ENCODE measurements at regions not wholly inside any gene's neighbourhood (a gene's known extent, or its start where the extent isn't known, plus 50 kb on each side); places are given as distances from the start of the nearest gene placed in this dataset.
"Not testable (repeated sequence)": the region's sequence is repeated elsewhere in the genome, so short reads cannot be mapped to it uniquely, and the experiment has no call there.

GRCh38 chr2:138307099-138307498 is 194.5 kb upstream of the SPOPL start:
- Histone ChIP-seq H3K27ac (ENCODE audit: low read depth, low read length, poor library complexity, severe bottlenecking) (no peak overlapping the region), H3K36me3 (ENCODE audit: insufficient read depth, low read length, poor library complexity, severe bottlenecking) (no peaks in the 10 kb centered on the region), H3K27me3 (replicated peaks; ENCODE audit: insufficient read depth, low read depth, low read length, poor library complexity) (no peaks in the 10 kb centered on the region), H3K4me3 (ENCODE audit: low read depth, low read length, poor library complexity, severe bottlenecking) (no peak overlapping the region), H3K9me3 (ENCODE audit: low read depth, low read length, poor library complexity, severe bottlenecking) (no peaks in the 10 kb centered on the region), H3K4me1 (ENCODE audit: insufficient read depth, low read length, poor library complexity, severe bottlenecking) (no peaks in the 10 kb centered on the region)
- DNase-seq (ENCODE audit: low spot score), result no peak
- TF ChIP-seq EZH2 (IDR thresholded peaks at IDR 0.05; ENCODE audit: borderline replicate concordance, low read depth, low read length, poor library complexity, severe bottlenecking), result no peak
- TF ChIP-seq, protein P1, sequence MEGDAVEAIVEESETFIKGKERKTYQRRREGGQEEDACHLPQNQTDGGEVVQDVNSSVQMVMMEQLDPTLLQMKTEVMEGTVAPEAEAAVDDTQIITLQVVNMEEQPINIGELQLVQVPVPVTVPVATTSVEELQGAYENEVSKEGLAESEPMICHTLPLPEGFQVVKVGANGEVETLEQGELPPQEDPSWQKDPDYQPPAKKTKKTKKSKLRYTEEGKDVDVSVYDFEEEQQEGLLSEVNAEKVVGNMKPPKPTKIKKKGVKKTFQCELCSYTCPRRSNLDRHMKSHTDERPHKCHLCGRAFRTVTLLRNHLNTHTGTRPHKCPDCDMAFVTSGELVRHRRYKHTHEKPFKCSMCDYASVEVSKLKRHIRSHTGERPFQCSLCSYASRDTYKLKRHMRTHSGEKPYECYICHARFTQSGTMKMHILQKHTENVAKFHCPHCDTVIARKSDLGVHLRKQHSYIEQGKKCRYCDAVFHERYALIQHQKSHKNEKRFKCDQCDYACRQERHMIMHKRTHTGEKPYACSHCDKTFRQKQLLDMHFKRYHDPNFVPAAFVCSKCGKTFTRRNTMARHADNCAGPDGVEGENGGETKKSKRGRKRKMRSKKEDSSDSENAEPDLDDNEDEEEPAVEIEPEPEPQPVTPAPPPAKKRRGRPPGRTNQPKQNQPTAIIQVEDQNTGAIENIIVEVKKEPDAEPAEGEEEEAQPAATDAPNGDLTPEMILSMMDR (conservative IDR thresholded peaks at IDR 0.05; ENCODE audit: low read depth, low read length), result no peak
- POLR2A ChIA-PET (ENCODE audit: low non-redundant PET), result no interaction called here
- CTCF ChIA-PET, result no interaction called here
- BruUV-seq (replicated peaks), result no TSS peak
- intact Hi-C loops (cut with micrococcal nuclease; ENCODE audit: unreplicated experiment), result no loop called here

DNA sequence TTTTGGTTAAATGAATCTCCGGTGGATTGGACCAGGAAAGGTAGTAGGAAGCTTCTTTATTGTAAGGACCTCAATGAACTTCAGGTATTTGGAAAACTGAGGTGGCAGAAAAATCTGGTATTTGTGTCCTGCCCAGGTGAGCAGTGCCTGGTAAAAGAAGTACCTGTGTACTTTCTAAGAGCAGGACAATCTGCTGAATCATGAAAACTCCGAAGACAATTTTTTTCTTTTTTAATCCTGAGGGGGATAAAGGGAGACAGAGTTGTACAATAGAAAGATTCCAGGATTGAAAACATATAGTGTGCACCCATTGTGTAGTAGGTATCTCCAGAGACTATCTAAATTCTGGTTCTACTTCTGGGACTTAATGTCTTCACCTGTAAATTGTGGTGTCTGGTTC is 191.8 kb upstream of the SPOPL start:
- intact Hi-C loops (cut with micrococcal nuclease; ENCODE audit: unreplicated experiment), result no loop called here
- Histone ChIP-seq H3K4me3 (ENCODE audit: low read depth, low read length, poor library complexity, severe bottlenecking) (no peak overlapping the region), H3K36me3 (ENCODE audit: insufficient read depth, low read length, poor library complexity, severe bottlenecking) (no peaks in the 10 kb centered on the region), H3K4me1 (ENCODE audit: insufficient read depth, low read length, poor library complexity, severe bottlenecking) (no peaks in the 10 kb centered on the region), H3K9me3 (ENCODE audit: low read depth, low read length, poor library complexity, severe bottlenecking) (no peaks in the 10 kb centered on the region), H3K27ac (ENCODE audit: low read depth, low read length, poor library complexity, severe bottlenecking) (no peak overlapping the region), H3K27me3 (replicated peaks; ENCODE audit: insufficient read depth, low read depth, low read length, poor library complexity) (no peaks in the 10 kb centered on the region)
- DNase-seq (ENCODE audit: low spot score), result no peak
- BruUV-seq (replicated peaks), result no TSS peak
- CTCF ChIA-PET, result no interaction called here
- TF ChIP-seq, protein P1 (conservative IDR thresholded peaks at IDR 0.05; ENCODE audit: low read depth, low read length), result no peak
- no peak for TF ChIP-seq EZH2 (IDR thresholded peaks at IDR 0.05; ENCODE audit: borderline replicate concordance, low read depth, low read length, poor library complexity, severe bottlenecking)
- POLR2A ChIA-PET (ENCODE audit: low non-redundant PET), result no interaction called here

DNA sequence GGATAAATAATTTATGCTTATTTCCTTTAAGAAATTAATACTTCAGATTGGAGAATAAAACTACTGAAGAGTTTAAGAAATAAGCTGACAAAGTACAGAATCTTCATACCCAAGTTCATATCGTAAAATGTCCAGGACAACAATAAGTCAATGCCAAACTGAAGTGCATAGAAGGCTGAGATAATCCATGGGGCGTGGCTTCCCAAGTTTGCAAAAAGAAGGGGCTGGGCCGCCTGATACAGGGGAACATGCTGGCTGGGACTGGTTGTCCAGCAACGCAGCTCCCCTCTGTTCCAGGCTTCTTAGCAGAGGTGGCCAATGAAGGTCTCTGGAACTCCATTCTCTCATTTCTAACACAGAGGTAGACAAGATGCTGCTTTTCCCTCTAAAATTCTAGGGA is 189.5 kb upstream of the SPOPL start:
- Histone ChIP-seq H3K4me1 (ENCODE audit: insufficient read depth, low read length, poor library complexity, severe bottlenecking) (no peaks in the 10 kb centered on the region), H3K9me3 (ENCODE audit: low read depth, low read length, poor library complexity, severe bottlenecking) (no peaks in the 10 kb centered on the region), H3K27ac (ENCODE audit: low read depth, low read length, poor library complexity, severe bottlenecking) (no peak overlapping the region), H3K27me3 (replicated peaks; ENCODE audit: insufficient read depth, low read depth, low read length, poor library complexity) (no peaks in the 10 kb centered on the region), H3K4me3 (ENCODE audit: low read depth, low read length, poor library complexity, severe bottlenecking) (no peak overlapping the region), H3K36me3 (ENCODE audit: insufficient read depth, low read length, poor library complexity, severe bottlenecking) (no peaks in the 10 kb centered on the region)
- ChIA-PET CTCF (no interaction called here), POLR2A (ENCODE audit: low non-redundant PET) (no interaction called here)
- no peak for TF ChIP-seq EZH2 (IDR thresholded peaks at IDR 0.05; ENCODE audit: borderline replicate concordance, low read depth, low read length, poor library complexity, severe bottlenecking)
- TF ChIP-seq, protein P1 (conservative IDR thresholded peaks at IDR 0.05; ENCODE audit: low read depth, low read length), result no peak
- intact Hi-C loops (cut with micrococcal nuclease; ENCODE audit: unreplicated experiment), result no loop called here
- BruUV-seq (replicated peaks), result no TSS peak
- DNase-seq (ENCODE audit: low spot score), result no peak

DNA sequence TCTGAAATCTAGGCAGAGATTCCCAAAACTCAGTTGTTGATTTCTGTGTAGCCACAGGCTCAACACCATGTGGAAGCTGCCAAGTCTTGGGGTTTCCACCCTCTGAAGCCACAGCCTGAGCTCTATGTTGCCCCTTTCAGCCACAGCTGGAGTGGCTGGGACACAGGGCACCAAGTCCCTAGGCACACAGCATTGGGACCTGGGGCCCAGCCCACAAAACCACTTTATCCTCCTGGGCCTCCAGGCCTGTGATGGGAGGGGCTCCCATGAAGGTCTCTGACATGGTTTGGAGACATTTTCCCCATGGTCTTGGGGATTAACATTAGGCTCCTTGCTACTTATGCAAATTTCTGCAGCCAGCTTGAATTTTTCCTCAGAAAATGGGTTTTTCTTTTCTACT is 186.0 kb upstream of the SPOPL start:
- H3K27ac ChIP-seq (ENCODE audit: low read depth, low read length, poor library complexity, severe bottlenecking); H3K27me3 ChIP-seq (replicated peaks; ENCODE audit: insufficient read depth, low read depth, low read length, poor library complexity); H3K36me3 ChIP-seq (ENCODE audit: insufficient read depth, low read length, poor library complexity, severe bottlenecking); H3K9me3 ChIP-seq (ENCODE audit: low read depth, low read length, poor library complexity, severe bottlenecking); POLR2A ChIA-PET (ENCODE audit: low non-redundant PET); DNase-seq (ENCODE audit: low spot score); BruUV-seq (replicated peaks); CTCF ChIA-PET; intact Hi-C loops (cut with micrococcal nuclease; ENCODE audit: unreplicated experiment); H3K4me1 ChIP-seq (ENCODE audit: insufficient read depth, low read length, poor library complexity, severe bottlenecking); H3K4me3 ChIP-seq (ENCODE audit: low read depth, low read length, poor library complexity, severe bottlenecking): not testable (repeated sequence)
